Mammary epithelial cell (primary cell): ENCODE measurements at regions not wholly inside any gene's neighbourhood (a gene's known extent, or its start where the extent isn't known, plus 50 kb on each side); places are given as distances from the start of the nearest gene placed in this dataset.

Experiments
- CTCF ChIP-seq, 2 donors: IDR thresholded peaks in 1 of 2; conservative IDR thresholded peaks in 1 of 2; 2 replicates each; pipeline ENCODE4 v1.5.1; 2011 to 2012; ENCODE audit warnings: inconsistent platforms in 2 of 2, low read length in 2 of 2, mild to moderate bottlenecking in 2 of 2, control low read depth in 1 of 2, low read depth in 1 of 2; ENCODE audit not compliant: insufficient read depth in 1 of 2; ENCODE audit errors: extremely low read depth in 1 of 2
- EZH2 ChIP-seq: IDR thresholded peaks from 2 replicates; pipeline ENCODE4 v1.6.1; 2012; ENCODE audit warnings: low read length, inconsistent platforms, borderline replicate concordance

- TF ChIP-seq CTCF (conservative IDR thresholded peaks at IDR 0.05 in 1 of 2, IDR thresholded peaks at IDR 0.05 in 1 of 2; ENCODE audit: extremely low read depth in 1 of 2, insufficient read depth in 1 of 2, low read depth in 1 of 2, low read length in 2 of 2) (no peak), EZH2 (no peak)
Measured at GRCh38 chr9:126203313-126203712, 123.3 kb upstream of the MVB12B start.
